ENCODE measurements at regions not wholly inside any gene's neighbourhood (a gene's known extent, or its start where the extent isn't known, plus 50 kb on each side); places are given as distances from the start of the nearest gene placed in this dataset.
"Not testable (repeated sequence)": the region's sequence is repeated elsewhere in the genome, so short reads cannot be mapped to it uniquely, and the experiment has no call there.

GRCh38 chr10:121311812-121312443, 286.3 kb downstream of the FGFR2 start:
- no peak for DNase-seq

- DNase-seq: no peak
Observed at GRCh38 chr10:121312587-121312986, 285.7 kb downstream of the FGFR2 start.

- no peak for DNase-seq
Observed at GRCh38 chr10:121313119-121313875, 284.9 kb downstream of the FGFR2 start.

- DNase-seq: no peak
Observed at GRCh38 chr10:121316432-121316831, 281.8 kb downstream of the FGFR2 start.

- DNase-seq: no peak
Observed at GRCh38 chr10:121317374-121317773, 280.9 kb downstream of the FGFR2 start.

GRCh38 chr10:121322046-121322445, 276.2 kb downstream of the FGFR2 start:
- DNase-seq: no peak

- no peak for DNase-seq
Observed at GRCh38 chr10:121322776-121323175, 275.5 kb downstream of the FGFR2 start.

GRCh38 chr10:121323443-121323842, 274.8 kb downstream of the FGFR2 start:
- DNase-seq: no peak

- no peak for DNase-seq
Observed at GRCh38 chr10:121324678-121325213, 273.5 kb downstream of the FGFR2 start.

GRCh38 chr10:121325490-121326231, 272.6 kb downstream of the FGFR2 start:
- no peak for DNase-seq

- DNase-seq: no peak
Observed at GRCh38 chr10:121326905-121327304, 271.3 kb downstream of the FGFR2 start.

GRCh38 chr10:121327727-121328126, 270.5 kb downstream of the FGFR2 start:
- no peak for DNase-seq

GRCh38 chr10:121329631-121330030, 268.6 kb downstream of the FGFR2 start:
- not testable (repeated sequence) for DNase-seq

GRCh38 chr10:121330563-121330962, 267.7 kb downstream of the FGFR2 start:
- DNase-seq: no peak

GRCh38 chr10:121332353-121332752, 265.9 kb downstream of the FGFR2 start:
- no peak for DNase-seq

GRCh38 chr10:121332829-121333765, 265.1 kb downstream of the FGFR2 start:
- no peak for DNase-seq

- DNase-seq: no peak
Observed at GRCh38 chr10:121335386-121335925, 262.8 kb downstream of the FGFR2 start.

GRCh38 chr10:121337427-121337826, 260.8 kb downstream of the FGFR2 start:
- no peak for DNase-seq

GRCh38 chr10:121338206-121338980, 259.9 kb downstream of the FGFR2 start:
- DNase-seq: no peak

- DNase-seq: no peak
Observed at GRCh38 chr10:121339114-121339513, 259.1 kb downstream of the FGFR2 start.

- DNase-seq: no peak
Observed at GRCh38 chr10:121340271-121340831, 257.9 kb downstream of the FGFR2 start.

Data from NCI-H1048 (cell line).